DMS153 (cell line): ENCODE measurements at regions not wholly inside any gene's neighbourhood (a gene's known extent, or its start where the extent isn't known, plus 50 kb on each side); places are given as distances from the start of the nearest gene placed in this dataset.

ENCODE experiments used
- DNase-seq: peaks from one replicate; lab custom pipeline; 2025; lab: John Stamatoyannopoulos, UW

DNA sequence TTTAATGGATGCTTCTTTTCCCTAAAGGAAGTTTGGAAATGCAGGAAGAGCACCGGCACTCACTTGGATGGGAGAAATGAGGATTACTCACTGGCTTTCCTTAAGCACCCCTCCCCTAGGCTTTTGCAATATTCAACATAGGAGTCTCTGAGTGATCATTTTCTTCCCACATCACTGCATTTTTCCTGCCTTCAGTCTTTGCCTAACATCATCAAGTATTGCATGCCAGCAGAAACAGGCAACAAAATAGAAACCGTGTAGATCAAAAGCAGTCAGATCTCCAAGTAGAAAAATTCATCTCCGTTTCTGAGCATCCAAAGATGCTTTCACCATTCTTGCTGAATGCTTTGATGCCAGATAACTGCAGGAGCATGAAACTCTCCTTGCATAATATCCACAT, 119.9 kb downstream of the ADCYAP1R1 start:
- no peak for DNase-seq

DNA sequence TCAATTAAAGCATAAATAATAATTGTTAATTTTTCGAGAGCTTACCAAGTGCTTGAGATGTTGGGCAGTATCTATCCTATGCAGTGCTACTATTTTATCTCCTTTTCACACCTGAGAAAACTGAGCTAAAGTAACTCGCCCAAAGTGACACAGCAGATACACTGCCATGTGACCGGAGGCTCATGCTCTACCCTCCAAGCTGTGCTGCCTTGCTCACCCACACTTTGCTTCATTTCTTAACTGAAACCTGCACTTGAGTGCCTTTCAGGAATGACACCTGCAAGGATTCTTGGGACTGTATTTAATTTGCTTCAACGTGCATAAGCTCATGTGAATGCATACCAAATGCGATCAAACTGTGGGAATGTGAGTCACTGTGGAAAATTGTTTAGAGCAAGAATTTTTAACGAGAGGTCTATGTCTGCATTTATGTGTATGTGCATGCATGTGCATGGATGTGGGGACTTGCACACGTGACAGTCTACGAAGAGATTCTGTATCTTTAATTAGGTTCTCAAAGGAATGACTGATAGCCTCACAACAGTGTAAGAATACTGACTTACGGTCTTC, 119.2 kb downstream of the ADCYAP1R1 start:
- DNase-seq, result no peak
